HUES6 (cell line): ENCODE measurements at regions not wholly inside any gene's neighbourhood (a gene's known extent, or its start where the extent isn't known, plus 50 kb on each side); places are given as distances from the start of the nearest gene placed in this dataset.
"Not testable (repeated sequence)": the region's sequence is repeated elsewhere in the genome, so short reads cannot be mapped to it uniquely, and the experiment has no call there.

Experiments used
- H3K27ac ChIP-seq: 2 replicates; pipeline ENCODE4 v1.7.0; 2013; ENCODE audit warnings: low read depth, mild to moderate bottlenecking, low read length, inconsistent platforms
- H3K27me3 ChIP-seq: 2 replicates; pipeline ENCODE4 v1.6.1; 2013; ENCODE audit warnings: low read length; ENCODE audit not compliant: control insufficient read depth, insufficient read depth
- H3K36me3 ChIP-seq: 2 replicates; pipeline ENCODE4 v1.6.1; 2013; ENCODE audit warnings: low read length; ENCODE audit not compliant: control insufficient read depth, insufficient read depth
- H3K4me1 ChIP-seq: 2 replicates; pipeline ENCODE4 v1.6.1; 2013; ENCODE audit warnings: low read length; ENCODE audit not compliant: control insufficient read depth, insufficient read depth
- H3K4me3 ChIP-seq: 2 replicates; pipeline ENCODE4 v1.5.1; 2013; ENCODE audit warnings: low read depth, low read length
- H3K9ac ChIP-seq: one replicate; pipeline ENCODE4 v1.6.1; 2013; ENCODE audit warnings: mild to moderate bottlenecking, low read length
- H3K9me3 ChIP-seq: 2 replicates; pipeline ENCODE4 v1.6.1; 2013; ENCODE audit warnings: low read depth, low read length; ENCODE audit not compliant: control insufficient read depth, insufficient read depth

- Histone ChIP-seq H3K9ac (no peak overlapping the region), H3K9me3 (peaks cover 85% of the 10 kb centered on the region), H3K27me3 (no peaks in the 10 kb centered on the region), H3K4me1 (no peaks in the 10 kb centered on the region), H3K4me3 (no peak overlapping the region), H3K36me3 (no peaks in the 10 kb centered on the region), H3K27ac (no peak overlapping the region)
These were observed 377.7 kb upstream of the NUPR2 start for GRCh38 chr7:56493704-56494450.

GRCh38 chr7:56493196-56493595 is 377.0 kb upstream of the NUPR2 start:
- H3K9me3 ChIP-seq: peaks cover 85% of the 10 kb centered on the region

DNA sequence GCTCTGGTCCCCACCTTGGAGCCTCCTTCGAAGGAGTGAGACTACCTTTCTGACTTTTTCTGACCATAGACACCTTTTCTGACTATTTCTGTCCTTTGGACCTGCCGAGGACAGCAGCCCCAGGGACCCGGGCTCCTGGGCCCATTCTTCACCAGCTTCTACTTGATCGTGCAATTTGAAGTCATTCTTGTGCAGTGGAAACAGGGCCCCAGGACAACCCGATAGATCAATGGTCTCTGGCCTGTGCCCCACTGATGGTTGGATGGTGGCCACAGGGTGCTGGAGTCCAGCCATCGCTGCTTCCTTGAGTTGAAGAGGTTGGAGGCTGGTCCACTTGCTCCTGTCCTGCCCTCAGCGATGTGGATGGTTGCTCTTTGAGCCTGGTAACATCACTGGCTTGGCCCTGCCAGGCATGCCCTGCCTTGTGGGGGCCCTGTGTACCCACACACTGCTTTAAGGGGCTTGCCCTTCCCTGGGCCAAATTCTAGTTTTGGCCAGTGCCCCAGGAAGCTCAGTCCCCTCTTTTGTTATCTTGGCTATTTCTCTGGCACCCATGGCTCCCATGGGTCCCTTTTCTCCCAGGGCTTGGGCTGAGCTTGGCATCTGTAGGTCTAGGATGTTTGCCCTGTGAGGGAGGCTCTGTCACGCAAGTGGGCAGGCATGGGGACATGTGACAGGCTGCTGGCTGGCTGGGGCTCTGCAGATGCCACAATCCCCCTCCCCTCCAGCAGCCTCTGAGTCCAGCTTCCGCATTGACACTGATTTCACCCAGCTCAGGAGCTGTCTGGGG is 375.6 kb upstream of the NUPR2 start:
- H3K9me3 ChIP-seq: peaks cover 85% of the 10 kb centered on the region
- no peaks in the 10 kb centered on the region for H3K27me3 ChIP-seq
- H3K27ac ChIP-seq: no peak overlapping the region
- no peak overlapping the region for H3K9ac ChIP-seq
- H3K4me1 ChIP-seq: no peaks in the 10 kb centered on the region
- no peak overlapping the region for H3K4me3 ChIP-seq
- no peaks in the 10 kb centered on the region for H3K36me3 ChIP-seq

More at GRCh38 chr7:56493196-56493595, 377.0 kb upstream of the NUPR2 start:
- no peak overlapping the region for H3K27ac ChIP-seq
- H3K4me3 ChIP-seq: no peak overlapping the region
- H3K27me3 ChIP-seq: no peaks in the 10 kb centered on the region
- no peaks in the 10 kb centered on the region for H3K4me1 ChIP-seq
- H3K9ac ChIP-seq: no peak overlapping the region
- no peaks in the 10 kb centered on the region for H3K36me3 ChIP-seq

GRCh38 chr7:56483861-56484550 is 367.8 kb upstream of the NUPR2 start:
- Histone ChIP-seq H3K27ac (no peak overlapping the region), H3K9me3 (peaks cover 81% of the 10 kb centered on the region), H3K27me3 (no peaks in the 10 kb centered on the region), H3K36me3 (no peaks in the 10 kb centered on the region), H3K4me1 (no peaks in the 10 kb centered on the region), H3K4me3 (no peak overlapping the region), H3K9ac (no peak overlapping the region)

- H3K4me3 ChIP-seq: no peak overlapping the region
- no peak overlapping the region for H3K9ac ChIP-seq
- no peaks in the 10 kb centered on the region for H3K27me3 ChIP-seq
- H3K27ac ChIP-seq: no peak overlapping the region
- H3K9me3 ChIP-seq: peaks cover 84% of the 10 kb centered on the region
- H3K36me3 ChIP-seq: no peaks in the 10 kb centered on the region
- H3K4me1 ChIP-seq: no peaks in the 10 kb centered on the region
These were observed 366.9 kb upstream of the NUPR2 start for GRCh38 chr7:56483153-56483552.

GRCh38 chr7:56479748-56480147 is 363.5 kb upstream of the NUPR2 start:
- H3K9me3 ChIP-seq: peaks cover 93% of the 10 kb centered on the region
- no peak overlapping the region for H3K9ac ChIP-seq
- no peaks in the 10 kb centered on the region for H3K27me3 ChIP-seq
- H3K4me1 ChIP-seq: no peaks in the 10 kb centered on the region
- H3K4me3 ChIP-seq: no peak overlapping the region
- no peaks in the 10 kb centered on the region for H3K36me3 ChIP-seq
- no peak overlapping the region for H3K27ac ChIP-seq

- H3K9ac ChIP-seq: no peak overlapping the region
- H3K27ac ChIP-seq: no peak overlapping the region
- no peaks in the 10 kb centered on the region for H3K4me1 ChIP-seq
- no peak overlapping the region for H3K4me3 ChIP-seq
- H3K27me3 ChIP-seq: no peaks in the 10 kb centered on the region
- H3K9me3 ChIP-seq: peaks cover 92% of the 10 kb centered on the region
- no peaks in the 10 kb centered on the region for H3K36me3 ChIP-seq
These were observed 362.9 kb upstream of the NUPR2 start for GRCh38 chr7:56479136-56479535.

DNA sequence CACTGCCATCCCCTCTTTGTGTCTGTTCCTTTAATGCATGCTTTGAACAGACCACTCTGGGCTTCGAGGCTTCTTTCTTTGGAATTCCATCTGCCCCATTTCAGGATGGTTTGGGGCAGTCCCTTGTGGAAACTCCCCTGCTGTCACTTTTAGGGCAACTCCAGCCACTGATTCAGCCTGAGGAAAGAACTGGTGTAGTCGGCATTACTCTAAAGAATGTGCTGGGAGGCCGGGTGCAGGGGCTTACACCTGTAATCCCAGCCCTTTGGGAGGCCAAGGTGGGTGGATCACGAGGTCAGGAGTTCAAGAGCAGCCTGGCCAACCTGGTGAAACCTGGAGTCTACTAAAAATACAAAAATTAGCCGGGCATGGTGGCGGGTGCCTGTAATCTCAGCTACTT is 358.1 kb upstream of the NUPR2 start:
- Histone ChIP-seq H3K9me3 (peaks cover 94% of the 10 kb centered on the region), H3K9ac (no peak overlapping the region), H3K4me3 (no peak overlapping the region), H3K36me3 (no peaks in the 10 kb centered on the region), H3K4me1 (no peaks in the 10 kb centered on the region), H3K27ac (no peak overlapping the region), H3K27me3 (no peaks in the 10 kb centered on the region)

DNA sequence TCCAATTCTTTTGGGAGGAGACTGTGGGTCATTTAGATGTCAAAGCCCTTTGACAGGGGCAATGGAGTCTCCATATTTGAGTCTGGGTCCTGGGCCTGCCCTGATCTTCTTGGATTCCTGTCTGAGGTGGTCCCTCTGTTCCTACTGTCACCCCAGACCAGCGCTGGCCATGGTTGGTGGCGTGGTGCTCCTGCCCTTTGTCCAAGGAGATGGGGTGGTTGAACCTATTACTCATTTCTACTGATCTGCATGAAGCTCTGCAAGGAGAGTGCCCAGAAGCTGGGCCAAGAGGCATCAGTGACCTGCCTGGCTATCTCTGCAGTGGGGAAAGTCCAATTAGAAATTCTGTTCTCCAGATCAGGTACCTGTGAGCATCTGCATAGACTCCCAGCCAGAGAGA is 355.6 kb upstream of the NUPR2 start:
- no peaks in the 10 kb centered on the region for H3K36me3 ChIP-seq
- H3K9ac ChIP-seq: no peak overlapping the region
- peaks cover 94% of the 10 kb centered on the region for H3K9me3 ChIP-seq

GRCh38 chr7:56466607-56467525 is 350.6 kb upstream of the NUPR2 start:
- not testable (repeated sequence) for H3K27me3 ChIP-seq, H3K4me3 ChIP-seq, H3K9ac ChIP-seq, H3K27ac ChIP-seq, H3K36me3 ChIP-seq, H3K4me1 ChIP-seq
- peaks cover 88% of the 10 kb centered on the region for H3K9me3 ChIP-seq

More for the DNA sequence above, 355.6 kb upstream of the NUPR2 start:
- Histone ChIP-seq H3K27ac (no peak overlapping the region), H3K4me3 (no peak overlapping the region), H3K4me1 (no peaks in the 10 kb centered on the region), H3K27me3 (no peaks in the 10 kb centered on the region)
